Prostate gland (tissue), 2 donors: ENCODE measurements at regions not wholly inside any gene's neighbourhood (a gene's known extent, or its start where the extent isn't known, plus 50 kb on each side); places are given as distances from the start of the nearest gene placed in this dataset.

Experiments
- DNase-seq: peaks from one replicate; pipeline ENCODE4 v3.0.0-alpha.2; 2019; ENCODE audit warnings: low spot score
- H3K27ac ChIP-seq, 2 donors: fragments of 200-600 bp; sonication (generic); 2 replicates each; pipeline ENCODE4 v1.5.1; 2017 to 2019
- H3K27me3 ChIP-seq: fragments of 200-600 bp; sonication (generic); replicated peaks from 2 replicates; pipeline ENCODE4 v1.5.1; 2019; ENCODE audit not compliant: insufficient read depth
- H3K36me3 ChIP-seq, 2 donors: fragments of 200-600 bp; sonication (generic); 1 replicate in 1 of 2; 2 replicates in 1 of 2; pipeline versions ENCODE4 v1.5.1 to v1.8.1; 2017 to 2019
- H3K4me1 ChIP-seq: fragments of 200-600 bp; sonication (generic); replicated peaks from 2 replicates; pipeline ENCODE4 v1.5.1; 2019
- H3K4me3 ChIP-seq, 2 donors: fragments of 200-600 bp; sonication (generic); 2 replicates each; pipeline ENCODE4 v1.5.1; 2017 to 2019
- H3K9me3 ChIP-seq: fragments of 200-600 bp; sonication (generic); 2 replicates; pipeline ENCODE4 v1.5.1; 2017
- CTCF ChIP-seq, 4 experiments: fragments of 200-600 bp in 2 of 4; fragments of 450-650 bp in 2 of 4; sonication (generic) in 2 of 4; IDR thresholded peaks; 1 replicate in 3 of 4; 2 replicates in 1 of 4; pipeline ENCODE4 v1.5.1; 2016 to 2019; ENCODE audit warnings: antibody characterized with exemption in 4 of 4, mild to moderate bottlenecking in 2 of 4, moderate library complexity in 2 of 4
- POLR2A ChIP-seq: fragments of 450-650 bp; IDR thresholded peaks from one replicate; pipeline ENCODE4 v1.6.1; 2016; ENCODE audit warnings: antibody characterized with exemption, mild to moderate bottlenecking
- POLR2AphosphoS5 ChIP-seq: sonication (generic); formaldehyde crosslinking; IDR thresholded peaks from one replicate; pipeline ENCODE4 v1.6.1; 2017; ENCODE audit warnings: antibody characterized with exemption
- WGBS: methylation state at CpG from one replicate; pipeline ENCODE4 v1.1.5; 2018; 5-methylcytosine and 5-hydroxymethylcytosine counted together
- intact Hi-C: fragments of 100-400 bp; cut with DNase I; formaldehyde crosslinking; loops from one replicate; pipeline ENCODE4 v1.14.2; 2022

- H3K4me3 ChIP-seq = peak overlapping the region in 1 of 2 donors; percentile 19
Observed at GRCh38 chr1:38476111-38476849, 383.3 kb downstream of the RRAGC start.

DNA sequence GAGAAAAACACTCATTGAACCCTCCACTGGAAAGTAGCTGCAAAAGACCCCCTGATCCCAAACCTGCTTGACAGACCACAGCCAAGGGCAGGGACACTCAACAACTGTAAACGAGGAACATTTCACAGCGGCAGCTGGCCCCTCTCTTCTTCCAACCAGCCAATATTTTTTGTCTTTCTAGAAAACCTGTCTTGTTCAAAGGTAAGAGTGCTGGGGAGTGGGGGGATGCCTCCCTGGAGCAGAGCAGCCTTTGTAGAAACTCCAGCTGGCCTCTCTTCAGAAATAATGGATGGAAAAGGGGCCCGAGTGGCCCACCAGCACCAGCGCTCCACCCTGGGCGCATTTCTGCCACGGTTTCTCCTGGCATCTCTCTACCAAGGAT is 384.0 kb downstream of the RRAGC start:
- Histone ChIP-seq H3K4me1 (no peaks in the 10 kb centered on the region), H3K9me3 (no peaks in the 10 kb centered on the region), H3K27ac (no peak overlapping the region), H3K4me3 (no peak overlapping the region), H3K27me3 (peaks cover 3% of the 10 kb centered on the region), H3K36me3 (no peaks in the 10 kb centered on the region)
- 72% methylated on average over 6 of the region's 6 CpGs for WGBS
- DNase-seq = no peak
- intact Hi-C loops = no loop called here
- no peak for TF ChIP-seq POLR2A
- TF ChIP-seq POLR2AphosphoS5 = no peak
- no peak for TF ChIP-seq CTCF (IDR thresholded peaks at IDR 0.05)

More at GRCh38 chr1:38476111-38476849, 383.3 kb downstream of the RRAGC start:
- Histone ChIP-seq H3K4me1 (no peaks in the 10 kb centered on the region), H3K9me3 (no peaks in the 10 kb centered on the region), H3K27ac (no peak overlapping the region), H3K36me3 (no peaks in the 10 kb centered on the region), H3K27me3 (peaks cover 3% of the 10 kb centered on the region)
- intact Hi-C loops = no loop called here
- no peak for DNase-seq
- TF ChIP-seq POLR2AphosphoS5 (no peak), CTCF (IDR thresholded peaks at IDR 0.05) (no peak), POLR2A (no peak)
- 3% methylated on average over 46 of the region's 46 CpGs for WGBS

DNA sequence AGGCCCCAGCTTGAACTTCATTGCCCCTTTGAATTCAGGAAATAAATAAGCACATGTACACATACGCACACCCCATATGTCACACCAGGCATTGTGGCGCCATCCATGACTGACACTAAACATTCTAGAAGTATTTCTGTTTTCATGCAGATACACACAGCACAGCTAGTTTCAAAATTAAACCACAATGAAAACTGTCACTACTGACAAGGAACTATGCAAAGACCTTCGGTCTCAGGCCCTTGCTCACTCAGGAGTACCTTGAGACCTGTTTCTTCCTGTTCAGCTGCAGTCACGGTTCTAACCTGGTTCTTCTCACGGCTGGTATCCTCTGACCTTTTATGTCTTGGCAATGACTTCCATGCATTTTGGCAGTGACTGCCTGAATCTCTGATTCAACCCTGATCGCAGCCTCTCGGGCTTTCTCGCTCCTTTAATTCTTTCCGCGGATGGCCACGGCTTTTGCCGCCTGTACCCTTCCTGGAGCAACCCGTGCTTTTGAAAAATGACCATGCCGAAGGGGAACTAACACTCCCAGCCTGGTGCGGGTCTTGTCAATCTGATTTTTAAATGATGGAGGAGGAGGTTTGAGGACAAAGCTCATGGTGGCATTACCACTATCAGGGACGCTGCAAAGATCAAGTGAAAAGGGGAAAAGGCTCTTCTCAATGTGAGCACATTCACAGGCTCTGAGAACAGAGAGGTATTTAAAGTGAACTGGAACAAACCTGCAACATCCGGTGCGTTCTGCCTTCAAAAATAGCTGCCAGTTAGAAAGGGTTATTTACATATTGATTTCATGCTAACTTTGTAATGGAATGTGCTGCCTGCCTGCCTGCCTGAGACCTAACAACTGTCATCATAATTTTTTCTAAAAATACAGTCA is 384.6 kb downstream of the RRAGC start:
- Histone ChIP-seq H3K9me3 (no peaks in the 10 kb centered on the region), H3K4me3 (no peak overlapping the region), H3K27me3 (peaks cover 3% of the 10 kb centered on the region), H3K27ac (no peak overlapping the region), H3K4me1 (no peaks in the 10 kb centered on the region), H3K36me3 (no peaks in the 10 kb centered on the region)
- WGBS = 64% methylated on average over 18 of the region's 18 CpGs
- intact Hi-C loops = no loop called here
- no peak for DNase-seq
- TF ChIP-seq POLR2A = no peak
- TF ChIP-seq CTCF (IDR thresholded peaks at IDR 0.05) = no peak
- TF ChIP-seq POLR2AphosphoS5 = no peak

DNA sequence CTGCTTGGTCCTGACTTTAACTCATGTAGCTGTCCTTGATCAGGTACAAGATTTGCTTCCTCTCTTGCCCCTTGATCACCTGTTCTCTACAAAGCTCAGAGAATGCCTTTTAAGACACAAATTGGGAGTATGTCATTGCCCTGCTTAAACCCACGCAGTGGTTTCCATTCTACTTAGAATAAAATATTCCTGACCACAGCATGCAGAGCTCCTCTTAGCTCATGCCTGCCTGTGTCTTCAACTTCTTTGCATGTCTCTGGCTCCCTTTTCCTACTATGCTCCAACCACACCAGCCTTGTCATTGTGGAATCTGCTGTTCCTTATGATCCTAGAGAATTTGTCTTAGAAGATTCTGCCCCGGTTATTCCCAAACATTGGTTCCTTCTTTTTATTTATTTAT is 393.1 kb downstream of the RRAGC start:
- no peak overlapping the region for H3K27ac ChIP-seq
- no peak overlapping the region for H3K4me3 ChIP-seq
- H3K4me1 ChIP-seq = no peaks in the 10 kb centered on the region
- DNase-seq = no peak
- H3K9me3 ChIP-seq = no peaks in the 10 kb centered on the region
- intact Hi-C loops = no loop called here
- 89% methylated on average over 2 of the region's 2 CpGs for WGBS
- H3K36me3 ChIP-seq = no peaks in the 10 kb centered on the region
- TF ChIP-seq POLR2AphosphoS5 (no peak), CTCF (IDR thresholded peaks at IDR 0.05) (no peak), POLR2A (no peak)
- no peaks in the 10 kb centered on the region for H3K27me3 ChIP-seq
